ENCODE measurements at regions not wholly inside any gene's neighbourhood (a gene's known extent, or its start where the extent isn't known, plus 50 kb on each side); places are given as distances from the start of the nearest gene placed in this dataset.

DNA sequence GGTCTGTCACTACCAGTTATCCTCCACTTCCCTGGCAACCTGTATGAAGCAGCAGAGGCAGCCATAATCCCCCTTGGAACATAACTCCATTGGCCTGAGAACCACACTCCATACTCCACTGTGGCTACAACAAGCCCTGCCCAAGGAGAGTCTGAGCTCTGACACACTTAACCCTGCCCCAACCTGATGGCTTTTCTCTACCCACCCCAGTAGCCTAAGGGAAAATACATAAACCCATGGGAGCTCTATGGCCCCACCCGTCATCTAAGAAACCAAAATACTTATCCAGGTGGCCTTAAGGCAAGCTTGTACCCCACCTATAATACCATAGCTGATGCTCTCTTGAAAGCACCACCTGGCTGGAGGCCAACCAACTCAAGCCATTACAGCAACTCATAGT lies 324.8 kb upstream of the GLI3 start:
- H3K79me2 ChIP-seq (ENCODE audit: control insufficient read depth in 1 of 2, insufficient read depth in 2 of 2, low read length in 2 of 2): no peaks in the 10 kb centered on the region
- H3K23ac ChIP-seq (ENCODE audit: insufficient read length): no peak overlapping the region
- H3K18ac ChIP-seq (ENCODE audit: extremely low read depth, low read length): no peak overlapping the region
- H2BK12ac ChIP-seq (ENCODE audit: low read depth, low read length): no peak overlapping the region
- H3K36me3 ChIP-seq (ENCODE audit: control insufficient read depth in 2 of 4, insufficient read depth in 4 of 4, low read length in 3 of 4): no peaks in the 10 kb centered on the region
- POLR2A ChIA-PET (ENCODE audit: partially characterized antibody): no interaction called here
- H4K8ac ChIP-seq (ENCODE audit: extremely low read depth, insufficient read depth, low read length): no peak overlapping the region
- 0 out of 4 replicates have a peak, but pooled peaks cover 0 to 3% of the 10 kb centered on the region in 2 experiments for H3K9me3 ChIP-seq (ENCODE audit: insufficient read depth in 2 of 2, low read depth in 1 of 2, low read length in 1 of 2)
- H3K4ac ChIP-seq (replicated peaks; ENCODE audit: insufficient read length, low read depth, low read length): no peak overlapping the region
- H2BK20ac ChIP-seq (ENCODE audit: low read length): no peak overlapping the region
- H3K4me3 ChIP-seq (ENCODE audit: extremely low read depth in 1 of 4, insufficient read depth in 2 of 4, low read depth in 3 of 4, low read length in 4 of 4): no peak overlapping the region
- H3K4me2 ChIP-seq (ENCODE audit: insufficient read depth in 1 of 2, low read depth in 2 of 2, low read length in 2 of 2): no peak overlapping the region
- no peaks in the 10 kb centered on the region for H3K23me2 ChIP-seq (ENCODE audit: low read depth, low read length)
- no peak overlapping the region for H3K9ac ChIP-seq (replicated peaks in 1 of 4; ENCODE audit: extremely low read depth in 1 of 4, low read depth in 3 of 4, low read length in 3 of 4)
- WGBS, 2 experiments (ENCODE audit: extremely low coverage in 1 of 2, insufficient coverage in 1 of 2, insufficient read length in 1 of 2, insufficient replicate concordance in 2 of 2, low coverage in 1 of 2, low lambda C conversion rate in 2 of 2, missing lambda C conversion rate in 1 of 2): 78% methylated on average over 1 of the region's 1 CpG; no CpG with 5 or more reads in 1 of the 2 experiments
- FAIRE-seq (no peak), DNase-seq (ENCODE audit: low read depth in 1 of 2, low spot score in 2 of 2) (no peak)
- H2BK5ac ChIP-seq (ENCODE audit: low read depth, low read length): no peak overlapping the region
- H3K27me3 ChIP-seq (replicated peaks in 1 of 4; ENCODE audit: control insufficient read depth in 3 of 4, extremely low read depth in 1 of 4, insufficient read depth in 3 of 4, low read length in 3 of 4): no peaks in the 10 kb centered on the region
- H2AK5ac ChIP-seq (ENCODE audit: low read depth, low read length): no peak overlapping the region
- H3K4me1 ChIP-seq (replicated peaks in 1 of 4; ENCODE audit: control insufficient read depth in 3 of 4, insufficient read depth in 4 of 4, low read length in 3 of 4): no peaks in the 10 kb centered on the region
- CTCF ChIA-PET (ENCODE audit: partially characterized antibody): interaction anchor here (0.8 to 1.3 kb wide), 3 partner anchors 10 to 621 kb away, joined by 3 to 6 read pairs (median 4); no protein-coding TSS in a partner anchor
- no peak overlapping the region for H2BK120ac ChIP-seq (replicated peaks; ENCODE audit: low read depth, low read length)
- H4K20me1 ChIP-seq (replicated peaks in 1 of 2; ENCODE audit: control insufficient read depth in 1 of 2, insufficient read depth in 2 of 2, low read length in 2 of 2): no peaks in the 10 kb centered on the region
- H4K91ac ChIP-seq (replicated peaks; ENCODE audit: insufficient read length, low read length): no peak overlapping the region
- H3K27ac ChIP-seq (ENCODE audit: low read depth, low read length): no peak overlapping the region
- H3K14ac ChIP-seq (ENCODE audit: insufficient read length): no peak overlapping the region
- H2BK15ac ChIP-seq (ENCODE audit: low read length): no peak overlapping the region
- no peak overlapping the region for H2AFZ ChIP-seq (ENCODE audit: low read length)
- H3K56ac ChIP-seq (replicated peaks; ENCODE audit: insufficient read length, low read depth, low read length): no peak overlapping the region
- no peaks in the 10 kb centered on the region for H3K79me1 ChIP-seq (ENCODE audit: low read depth, low read length)
- H4K5ac ChIP-seq (ENCODE audit: insufficient read length, low read depth, low read length): no peak overlapping the region
- TF ChIP-seq SP4 (IDR thresholded peaks at IDR 0.05; ENCODE audit: low read length) (no peak), HDAC2 (IDR thresholded peaks at IDR 0.05; ENCODE audit: borderline replicate concordance in 1 of 2, low read depth in 2 of 2, low read length in 2 of 2) (no peak), EP300 (IDR thresholded peaks at IDR 0.05; ENCODE audit: borderline replicate concordance in 1 of 2, low read depth in 2 of 2, low read length in 2 of 2) (no peak), TAF7 (optimal IDR thresholded peaks at IDR 0.05; ENCODE audit: borderline replicate concordance, low read depth, low read length) (no peak), NRF1 (IDR thresholded peaks at IDR 0.05; ENCODE audit: low read depth, low read length) (no peak), BACH1 (IDR thresholded peaks at IDR 0.05; ENCODE audit: low read length) (no peak), RAD21 (IDR thresholded peaks at IDR 0.05 in 1 of 2, conservative IDR thresholded peaks at IDR 0.05 in 1 of 2; ENCODE audit: low read depth in 2 of 2, low read length in 2 of 2) (no peak), SIN3A (conservative IDR thresholded peaks at IDR 0.05 in 1 of 2, IDR thresholded peaks at IDR 0.05 in 1 of 2; ENCODE audit: low read depth in 1 of 2, low read length in 2 of 2) (no peak), CBX8 (IDR thresholded peaks at IDR 0.05; ENCODE audit: borderline replicate concordance, low read depth, low read length) (no peak), GTF2F1 (IDR thresholded peaks at IDR 0.05; ENCODE audit: borderline replicate concordance, low read depth, low read length) (no peak), RNF2 (IDR thresholded peaks at IDR 0.05; ENCODE audit: borderline replicate concordance, low read depth, low read length, missing control alignments, poor library complexity, severe bottlenecking) (no peak), CEBPB (IDR thresholded peaks at IDR 0.05; ENCODE audit: low read depth, low read length) (no peak)
- TF ChIP-seq, protein P1, sequence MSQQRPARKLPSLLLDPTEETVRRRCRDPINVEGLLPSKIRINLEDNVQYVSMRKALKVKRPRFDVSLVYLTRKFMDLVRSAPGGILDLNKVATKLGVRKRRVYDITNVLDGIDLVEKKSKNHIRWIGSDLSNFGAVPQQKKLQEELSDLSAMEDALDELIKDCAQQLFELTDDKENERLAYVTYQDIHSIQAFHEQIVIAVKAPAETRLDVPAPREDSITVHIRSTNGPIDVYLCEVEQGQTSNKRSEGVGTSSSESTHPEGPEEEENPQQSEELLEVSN (IDR thresholded peaks at IDR 0.05): no peak

All from H1 (cell line).